GF-D8 (cell line): ENCODE measurements at regions not wholly inside any gene's neighbourhood (a gene's known extent, or its start where the extent isn't known, plus 50 kb on each side); places are given as distances from the start of the nearest gene placed in this dataset.
A peak's percentile ranks its signal among the peaks of the same experiment; 100 is the strongest.
"Not testable (repeated sequence)": the region's sequence is repeated elsewhere in the genome, so short reads cannot be mapped to it uniquely, and the experiment has no call there.

ENCODE experiments used
- DNase-seq: peaks from one replicate; lab custom pipeline; 2025; lab: John Stamatoyannopoulos, UW

GRCh38 chr10:94230134-94230785, 132.5 kb downstream of the NOC3L start:
- no peak for DNase-seq

GRCh38 chr10:94232711-94233383, 129.9 kb downstream of the NOC3L start:
- no peak for DNase-seq

GRCh38 chr10:94235461-94235860, 127.3 kb downstream of the NOC3L start:
- no peak for DNase-seq

- no peak for DNase-seq
Measured at GRCh38 chr10:94238006-94238617, 124.6 kb downstream of the NOC3L start.

- no peak for DNase-seq
Measured at GRCh38 chr10:94239696-94240095, 123.0 kb downstream of the NOC3L start.

- DNase-seq = no peak
Measured at GRCh38 chr10:94240491-94240890, 122.2 kb downstream of the NOC3L start.

GRCh38 chr10:94240901-94241300, 121.8 kb downstream of the NOC3L start:
- no peak for DNase-seq

- no peak for DNase-seq
Measured at GRCh38 chr10:94251098-94251497, 111.6 kb downstream of the NOC3L start.

GRCh38 chr10:94251568-94251967, 111.2 kb downstream of the NOC3L start:
- DNase-seq = no peak

GRCh38 chr10:94257407-94257806, 105.3 kb downstream of the NOC3L start:
- DNase-seq = not testable (repeated sequence)

- DNase-seq = no peak
Measured at GRCh38 chr10:94260455-94260854, 102.3 kb downstream of the NOC3L start.

- DNase-seq = no peak
Measured at GRCh38 chr10:94264085-94264484, 98.7 kb downstream of the NOC3L start.

GRCh38 chr10:94266091-94266490, 96.6 kb downstream of the NOC3L start:
- no peak for DNase-seq

- no peak for DNase-seq
Measured at GRCh38 chr10:94268652-94269051, 94.1 kb downstream of the NOC3L start.

- no peak for DNase-seq
Measured at GRCh38 chr10:94274142-94274787, 88.5 kb downstream of the NOC3L start.

- no peak for DNase-seq
Measured at GRCh38 chr10:94276140-94276539, 86.6 kb downstream of the NOC3L start.

- DNase-seq = no peak
Measured at GRCh38 chr10:94277450-94277849, 85.3 kb downstream of the NOC3L start.

GRCh38 chr10:94279835-94280709, 82.7 kb downstream of the NOC3L start:
- DNase-seq = peak; percentile 4

- DNase-seq = no peak
Measured at GRCh38 chr10:94281654-94282053, 81.1 kb downstream of the NOC3L start.

- no peak for DNase-seq
Measured at GRCh38 chr10:94282369-94282768, 80.4 kb downstream of the NOC3L start.
